AG09309 (cell line): ENCODE measurements at regions not wholly inside any gene's neighbourhood (a gene's known extent, or its start where the extent isn't known, plus 50 kb on each side); places are given as distances from the start of the nearest gene placed in this dataset.

ENCODE experiments used
- DNase-seq: peaks from one replicate; pipeline ENCODE4 v3.0.0-alpha.2; 2010; ENCODE audit warnings: low read depth
- H3K4me3 ChIP-seq: 2 replicates; pipeline ENCODE4 v1.5.1; 2011; ENCODE audit warnings: mild to moderate bottlenecking, low read depth, low read length, moderate library complexity; ENCODE audit not compliant: control insufficient read depth
- CTCF ChIP-seq: IDR thresholded peaks from 2 replicates; pipeline ENCODE4 v1.5.1; 2011; ENCODE audit warnings: mild to moderate bottlenecking, low read depth, low read length, inconsistent platforms; ENCODE audit not compliant: insufficient read depth, control insufficient read depth; ENCODE audit errors: missing control alignments

- H3K4me3 ChIP-seq: no peak overlapping the region
- no peak for DNase-seq
- TF ChIP-seq CTCF: no peak
Measured at GRCh38 chr5:131079232-131079631, 85.8 kb downstream of the HINT1 start.

DNA sequence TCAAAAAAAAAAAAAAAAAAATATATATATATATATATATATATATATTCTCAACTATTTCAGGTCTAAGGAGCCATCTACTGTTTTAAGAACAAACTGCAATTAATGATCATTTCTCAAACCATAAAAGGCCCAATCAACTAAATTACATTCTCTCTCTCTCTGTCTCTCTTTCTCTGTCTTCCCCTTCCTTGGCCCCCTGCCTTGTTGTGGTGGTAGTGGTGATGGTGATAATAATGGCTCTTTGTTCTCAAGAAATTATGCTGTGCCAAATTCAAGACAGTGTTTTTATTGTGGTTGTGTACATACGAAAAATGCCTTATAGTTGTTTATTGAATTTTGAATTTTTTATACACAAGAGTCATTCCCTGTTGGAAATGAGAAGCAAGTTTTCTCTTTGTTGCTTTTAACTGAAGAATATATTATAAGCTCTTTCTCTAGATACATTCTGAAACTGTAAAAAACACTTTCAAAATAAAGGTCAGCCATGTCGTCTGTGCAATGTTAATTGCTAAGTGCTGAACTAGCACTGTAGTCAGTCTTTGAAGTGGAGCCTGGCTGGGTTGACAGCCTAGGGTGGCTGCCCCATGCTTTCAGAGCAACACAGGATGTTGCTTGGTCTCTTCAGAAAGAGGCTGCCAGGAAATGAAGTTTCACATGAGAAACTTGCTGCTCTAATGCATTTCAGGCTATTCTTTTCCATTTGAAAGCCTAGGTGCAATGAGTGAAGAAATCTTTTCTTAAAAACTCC lies 96.0 kb downstream of the HINT1 start:
- no peak overlapping the region for H3K4me3 ChIP-seq
- no peak for DNase-seq
- no peak for TF ChIP-seq CTCF

- H3K4me3 ChIP-seq: no peak overlapping the region
- TF ChIP-seq CTCF: no peak
- DNase-seq: no peak
Measured at GRCh38 chr5:131068076-131068475, 97.0 kb downstream of the HINT1 start.

- no peak for TF ChIP-seq CTCF
- DNase-seq: no peak
- H3K4me3 ChIP-seq: no peak overlapping the region
Measured at GRCh38 chr5:131067636-131068035, 97.4 kb downstream of the HINT1 start.

DNA sequence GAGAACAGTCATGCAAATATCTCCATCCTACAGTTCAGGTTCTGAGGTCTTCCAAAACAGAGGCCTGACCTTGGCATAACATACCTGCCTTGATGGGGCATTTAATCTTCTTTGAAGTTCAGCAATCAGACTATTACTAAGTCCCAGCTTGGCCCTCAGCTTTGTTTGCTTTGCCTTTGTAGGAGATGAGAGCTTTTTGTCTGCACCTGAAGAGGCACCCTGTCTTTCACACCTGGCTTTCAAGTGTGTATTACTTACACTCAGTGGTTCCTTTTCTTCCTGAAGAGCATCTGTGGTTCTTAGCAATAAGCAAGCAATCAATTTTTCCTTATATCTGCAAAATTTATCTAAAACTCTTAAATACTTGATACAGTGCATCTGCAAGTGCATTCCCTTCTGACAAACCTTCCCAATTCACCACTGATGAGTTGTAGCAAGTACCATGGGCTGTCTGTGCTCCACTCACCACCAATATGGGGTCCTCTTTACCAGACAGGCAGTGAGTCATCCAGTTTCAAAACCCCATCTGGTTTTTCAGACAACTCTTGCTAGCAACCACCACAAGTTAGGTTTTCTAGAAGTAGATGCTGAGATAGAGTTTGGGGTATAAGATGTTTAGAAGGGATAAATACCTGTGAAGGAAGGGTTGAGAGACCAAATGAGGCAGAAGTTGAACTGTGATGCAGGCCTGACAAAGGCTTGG lies 100.2 kb downstream of the HINT1 start:
- no peak for TF ChIP-seq CTCF
- H3K4me3 ChIP-seq: no peak overlapping the region
- no peak for DNase-seq

- DNase-seq: no peak
- no peak for TF ChIP-seq CTCF
- no peak overlapping the region for H3K4me3 ChIP-seq
Measured at GRCh38 chr5:131042021-131042789, 122.9 kb downstream of the HINT1 start.
